ENCODE measurements at regions not wholly inside any gene's neighbourhood (a gene's known extent, or its start where the extent isn't known, plus 50 kb on each side); places are given as distances from the start of the nearest gene placed in this dataset.

- H3K9ac ChIP-seq (ENCODE audit: insufficient read depth in 1 of 2, low read length in 2 of 2): no peak overlapping the region
- no peak for ATAC-seq (ENCODE audit: insufficient read depth, low FRiP score)
- H3K36me3 ChIP-seq (ENCODE audit: control insufficient read depth in 4 of 4, insufficient read depth in 4 of 4, low read length in 4 of 4): no peaks in the 10 kb centered on the region
- TF ChIP-seq, protein P1, sequence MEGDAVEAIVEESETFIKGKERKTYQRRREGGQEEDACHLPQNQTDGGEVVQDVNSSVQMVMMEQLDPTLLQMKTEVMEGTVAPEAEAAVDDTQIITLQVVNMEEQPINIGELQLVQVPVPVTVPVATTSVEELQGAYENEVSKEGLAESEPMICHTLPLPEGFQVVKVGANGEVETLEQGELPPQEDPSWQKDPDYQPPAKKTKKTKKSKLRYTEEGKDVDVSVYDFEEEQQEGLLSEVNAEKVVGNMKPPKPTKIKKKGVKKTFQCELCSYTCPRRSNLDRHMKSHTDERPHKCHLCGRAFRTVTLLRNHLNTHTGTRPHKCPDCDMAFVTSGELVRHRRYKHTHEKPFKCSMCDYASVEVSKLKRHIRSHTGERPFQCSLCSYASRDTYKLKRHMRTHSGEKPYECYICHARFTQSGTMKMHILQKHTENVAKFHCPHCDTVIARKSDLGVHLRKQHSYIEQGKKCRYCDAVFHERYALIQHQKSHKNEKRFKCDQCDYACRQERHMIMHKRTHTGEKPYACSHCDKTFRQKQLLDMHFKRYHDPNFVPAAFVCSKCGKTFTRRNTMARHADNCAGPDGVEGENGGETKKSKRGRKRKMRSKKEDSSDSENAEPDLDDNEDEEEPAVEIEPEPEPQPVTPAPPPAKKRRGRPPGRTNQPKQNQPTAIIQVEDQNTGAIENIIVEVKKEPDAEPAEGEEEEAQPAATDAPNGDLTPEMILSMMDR (IDR thresholded peaks at IDR 0.05; ENCODE audit: control extremely low read depth, extremely low read depth): no peak
- no peaks in the 10 kb centered on the region for H3K4me1 ChIP-seq (ENCODE audit: control insufficient read depth in 5 of 5, insufficient read depth in 5 of 5, low read length in 5 of 5)
- no peak overlapping the region for H3K4me3 ChIP-seq
- no peaks in the 10 kb centered on the region for H3K27me3 ChIP-seq (ENCODE audit: control insufficient read depth in 3 of 3, insufficient read depth in 3 of 3, low read length in 2 of 3)
- no peak for DNase-seq
- no peak overlapping the region for H3K27ac ChIP-seq (ENCODE audit: low read depth in 1 of 2, low read length in 1 of 2)
- WGBS, 2 donors: 82 to 86% methylated on average over 19 of the region's 19 CpGs
- no peaks in the 10 kb centered on the region for H3K9me3 ChIP-seq (ENCODE audit: control insufficient read depth in 4 of 4, insufficient read depth in 3 of 4, low read length in 3 of 4)
Observed at GRCh38 chr20:58141971-58142842, 86.2 kb downstream of the ANKRD60 start.

- Histone ChIP-seq H3K9ac (ENCODE audit: insufficient read depth in 1 of 2, low read length in 2 of 2) (no peak overlapping the region), H3K36me3 (ENCODE audit: control insufficient read depth in 4 of 4, insufficient read depth in 4 of 4, low read length in 4 of 4) (no peaks in the 10 kb centered on the region), H3K27me3 (ENCODE audit: control insufficient read depth in 3 of 3, insufficient read depth in 3 of 3, low read length in 2 of 3) (no peaks in the 10 kb centered on the region), H3K4me1 (ENCODE audit: control insufficient read depth in 5 of 5, insufficient read depth in 5 of 5, low read length in 5 of 5) (no peaks in the 10 kb centered on the region), H3K4me3 (no peak overlapping the region), H3K9me3 (ENCODE audit: control insufficient read depth in 4 of 4, insufficient read depth in 3 of 4, low read length in 3 of 4) (peaks cover 0 to 1% (median 0%) of the 10 kb centered on the region in 4 donors), H3K27ac (ENCODE audit: low read depth in 1 of 2, low read length in 1 of 2) (no peak overlapping the region)
- no peak for ATAC-seq (ENCODE audit: insufficient read depth, low FRiP score)
- DNase-seq: no peak
- 76 to 86% methylated on average over 4 of the region's 4 CpGs for WGBS, 2 donors
- TF ChIP-seq, protein P1 (IDR thresholded peaks at IDR 0.05; ENCODE audit: control extremely low read depth, extremely low read depth): no peak
Observed at GRCh38 chr20:58141496-58141895, 87.0 kb downstream of the ANKRD60 start.

DNA sequence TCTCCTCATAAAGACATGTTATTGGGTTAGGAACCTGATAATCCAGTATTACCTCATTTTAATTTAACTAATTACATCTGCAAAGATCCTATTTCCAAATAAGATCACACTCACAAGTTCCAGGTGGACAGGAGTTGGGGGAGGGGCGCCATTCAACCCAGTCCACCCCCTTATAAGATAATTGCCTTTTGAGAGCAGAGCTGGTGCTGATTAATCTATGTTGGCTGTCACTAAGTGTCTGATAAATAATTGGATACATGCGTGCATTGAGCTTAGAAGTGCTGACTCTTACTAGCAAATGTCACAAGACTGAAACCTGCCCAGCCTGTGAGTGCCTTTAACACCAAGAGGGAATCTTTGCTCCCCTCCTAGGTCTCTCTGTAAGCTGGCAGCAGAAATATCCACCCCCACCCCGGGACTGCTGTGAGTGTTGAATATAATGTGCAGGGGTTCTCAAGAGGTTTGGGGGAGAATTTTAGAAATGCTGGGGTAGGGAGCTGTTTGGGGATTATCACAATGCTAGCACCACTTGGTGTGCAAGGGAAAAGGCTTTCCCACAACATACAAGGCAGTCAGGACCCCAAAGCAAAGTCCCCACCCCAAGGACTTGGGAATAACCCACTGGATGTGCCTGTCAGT, 87.5 kb downstream of the ANKRD60 start:
- DNase-seq (no peak), ATAC-seq (ENCODE audit: insufficient read depth, low FRiP score) (no peak)
- peaks cover 0 to 1% (median 0%) of the 10 kb centered on the region in 4 donors for H3K9me3 ChIP-seq (ENCODE audit: control insufficient read depth in 4 of 4, insufficient read depth in 3 of 4, low read length in 3 of 4)
- H3K4me1 ChIP-seq (ENCODE audit: control insufficient read depth in 5 of 5, insufficient read depth in 5 of 5, low read length in 5 of 5): peaks cover 0 to 5% (median 0%) of the 10 kb centered on the region in 5 donors
- 75 to 80% methylated on average over 3 of the region's 3 CpGs for WGBS, 2 donors
- H3K27me3 ChIP-seq (ENCODE audit: control insufficient read depth in 3 of 3, insufficient read depth in 3 of 3, low read length in 2 of 3): no peaks in the 10 kb centered on the region
- H3K9ac ChIP-seq (ENCODE audit: insufficient read depth in 1 of 2, low read length in 2 of 2): no peak overlapping the region
- no peak overlapping the region for H3K27ac ChIP-seq (ENCODE audit: low read depth in 1 of 2, low read length in 1 of 2)
- TF ChIP-seq, protein P1 (IDR thresholded peaks at IDR 0.05; ENCODE audit: control extremely low read depth, extremely low read depth): no peak
- H3K4me3 ChIP-seq: no peak overlapping the region
- no peaks in the 10 kb centered on the region for H3K36me3 ChIP-seq (ENCODE audit: control insufficient read depth in 4 of 4, insufficient read depth in 4 of 4, low read length in 4 of 4)

Data from lung (tissue), 11 donors.